ENCODE measurements at regions not wholly inside any gene's neighbourhood (a gene's known extent, or its start where the extent isn't known, plus 50 kb on each side); places are given as distances from the start of the nearest gene placed in this dataset.

DNA sequence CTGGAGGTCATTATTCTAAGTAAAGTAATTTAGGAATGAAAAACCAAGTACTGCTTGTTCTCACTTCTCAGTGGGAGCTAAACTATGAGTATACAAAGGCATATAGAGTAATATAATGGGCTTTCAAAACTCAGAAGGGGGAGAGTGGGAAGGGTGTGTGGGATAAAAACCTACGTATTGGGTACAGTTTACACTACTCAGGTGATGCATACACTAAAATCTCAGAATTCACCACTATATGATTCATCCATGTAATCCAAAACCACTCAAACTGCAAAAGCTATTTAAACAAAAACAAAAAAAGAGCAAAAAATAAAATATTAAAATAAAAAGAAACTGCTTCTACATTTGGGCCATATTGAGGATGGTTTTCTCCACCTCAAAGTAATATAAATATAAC is 623.3 kb downstream of the NSUN3 start:
- no peak for ATAC-seq
- Histone ChIP-seq H3K9me3 (no peaks in the 10 kb centered on the region), H3K27ac (no peak overlapping the region), H3K27me3 (no peaks in the 10 kb centered on the region), H3K4me1 (no peaks in the 10 kb centered on the region), H3K36me3 (replicated peaks in 1 of 2; ENCODE audit: insufficient read depth in 1 of 2, low read depth in 2 of 2) (no peaks in the 10 kb centered on the region), H3K4me3 (no peak overlapping the region)
- no peak for DNase-seq
- 62 to 75% methylated on average over 1 of the region's 1 CpG for WGBS, 2 donors
- intact Hi-C loops (cut with DNase I): no loop called here
- TF ChIP-seq, protein P1, sequence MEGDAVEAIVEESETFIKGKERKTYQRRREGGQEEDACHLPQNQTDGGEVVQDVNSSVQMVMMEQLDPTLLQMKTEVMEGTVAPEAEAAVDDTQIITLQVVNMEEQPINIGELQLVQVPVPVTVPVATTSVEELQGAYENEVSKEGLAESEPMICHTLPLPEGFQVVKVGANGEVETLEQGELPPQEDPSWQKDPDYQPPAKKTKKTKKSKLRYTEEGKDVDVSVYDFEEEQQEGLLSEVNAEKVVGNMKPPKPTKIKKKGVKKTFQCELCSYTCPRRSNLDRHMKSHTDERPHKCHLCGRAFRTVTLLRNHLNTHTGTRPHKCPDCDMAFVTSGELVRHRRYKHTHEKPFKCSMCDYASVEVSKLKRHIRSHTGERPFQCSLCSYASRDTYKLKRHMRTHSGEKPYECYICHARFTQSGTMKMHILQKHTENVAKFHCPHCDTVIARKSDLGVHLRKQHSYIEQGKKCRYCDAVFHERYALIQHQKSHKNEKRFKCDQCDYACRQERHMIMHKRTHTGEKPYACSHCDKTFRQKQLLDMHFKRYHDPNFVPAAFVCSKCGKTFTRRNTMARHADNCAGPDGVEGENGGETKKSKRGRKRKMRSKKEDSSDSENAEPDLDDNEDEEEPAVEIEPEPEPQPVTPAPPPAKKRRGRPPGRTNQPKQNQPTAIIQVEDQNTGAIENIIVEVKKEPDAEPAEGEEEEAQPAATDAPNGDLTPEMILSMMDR (IDR thresholded peaks at IDR 0.05): no peak
- TF ChIP-seq POLR2A (IDR thresholded peaks at IDR 0.05): no peak

DNA sequence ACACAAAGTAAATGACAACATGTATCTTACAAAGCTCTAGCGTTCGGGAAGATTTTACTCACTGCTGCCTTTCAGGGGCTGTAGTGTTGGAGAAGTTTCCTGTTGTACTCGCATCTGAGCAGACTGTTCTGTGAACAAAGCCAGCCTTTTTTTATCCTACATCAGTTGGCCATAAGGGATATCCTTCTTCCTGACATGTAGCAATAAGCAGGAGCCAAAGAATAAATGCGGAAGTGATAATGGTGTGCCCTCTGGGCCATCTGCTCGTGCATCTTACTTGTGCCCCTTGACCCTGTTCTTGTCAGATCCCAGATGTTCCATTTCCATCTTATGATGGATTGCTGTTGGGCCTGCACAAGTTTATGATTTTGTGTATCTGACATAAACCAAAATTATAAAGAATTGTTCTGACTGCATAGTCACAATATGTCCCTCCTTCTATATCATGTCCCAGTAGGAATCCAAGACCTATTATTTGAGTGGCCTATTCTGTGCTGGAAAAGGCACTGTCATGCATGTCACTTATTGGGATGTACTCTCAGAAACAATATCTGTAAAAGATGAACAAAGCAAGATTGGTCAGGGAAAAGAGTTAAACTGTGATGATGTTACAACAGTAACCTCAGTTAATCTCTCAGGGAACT is 631.3 kb downstream of the NSUN3 start:
- DNase-seq (no peak), ATAC-seq (no peak)
- intact Hi-C loops (cut with DNase I): no loop called here
- Histone ChIP-seq H3K27me3 (no peaks in the 10 kb centered on the region), H3K27ac (no peak overlapping the region), H3K9me3 (no peaks in the 10 kb centered on the region), H3K36me3 (replicated peaks in 1 of 2; ENCODE audit: insufficient read depth in 1 of 2, low read depth in 2 of 2) (no peaks in the 10 kb centered on the region), H3K4me3 (no peak overlapping the region), H3K4me1 (no peaks in the 10 kb centered on the region)
- TF ChIP-seq, protein P1 (IDR thresholded peaks at IDR 0.05): no peak
- no peak for TF ChIP-seq POLR2A (IDR thresholded peaks at IDR 0.05)
- WGBS, 2 donors: 55 to 68% methylated on average over 5 of the region's 5 CpGs

DNA sequence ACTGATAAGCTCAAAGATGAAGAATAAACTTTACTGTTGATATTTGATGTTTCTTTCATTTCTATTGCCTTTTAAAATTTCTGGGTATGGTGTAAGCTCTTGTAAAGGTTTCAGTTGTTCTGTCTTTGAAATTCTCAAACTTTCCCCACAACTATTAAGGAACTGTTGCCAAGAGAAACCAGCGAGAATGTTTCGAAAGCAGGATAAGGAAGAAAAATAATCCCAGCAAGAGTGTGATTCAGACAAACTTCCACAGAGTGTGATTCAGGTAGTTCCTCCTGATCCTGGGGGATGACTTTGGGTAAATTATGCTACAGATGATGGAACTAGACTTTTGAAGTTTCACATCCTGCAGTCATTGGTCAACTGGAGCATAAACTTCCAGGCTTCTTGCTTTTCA is 632.0 kb downstream of the NSUN3 start:
- no peak for ATAC-seq
- Histone ChIP-seq H3K4me3 (no peak overlapping the region), H3K27ac (no peak overlapping the region), H3K36me3 (replicated peaks in 1 of 2; ENCODE audit: insufficient read depth in 1 of 2, low read depth in 2 of 2) (no peaks in the 10 kb centered on the region), H3K9me3 (no peaks in the 10 kb centered on the region), H3K27me3 (no peaks in the 10 kb centered on the region), H3K4me1 (no peaks in the 10 kb centered on the region)
- WGBS, 2 donors: 64 to 80% methylated on average over 2 of the region's 2 CpGs
- intact Hi-C loops (cut with DNase I): no loop called here
- TF ChIP-seq POLR2A (IDR thresholded peaks at IDR 0.05): no peak
- TF ChIP-seq, protein P1 (IDR thresholded peaks at IDR 0.05): no peak
- DNase-seq: no peak

DNA sequence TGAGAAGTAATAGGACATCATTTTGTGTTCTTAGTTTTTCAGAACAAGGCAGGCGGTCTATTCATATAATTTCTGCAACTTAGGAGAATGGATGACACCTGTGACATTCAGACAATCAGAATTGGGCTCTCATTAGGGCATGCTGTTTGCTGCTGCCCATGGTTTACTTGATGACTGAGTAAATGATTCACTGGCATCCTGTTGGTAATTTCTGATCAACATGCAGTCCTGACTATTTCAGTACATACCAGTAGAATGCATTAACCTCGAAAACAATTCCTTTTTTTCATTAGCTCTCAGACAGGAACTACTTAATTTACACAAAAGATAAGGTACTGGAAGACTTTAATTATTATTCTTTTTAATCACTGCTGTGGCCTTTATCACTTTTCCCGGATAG is 641.6 kb downstream of the NSUN3 start:
- Histone ChIP-seq H3K4me3 (no peak overlapping the region), H3K27me3 (no peaks in the 10 kb centered on the region), H3K4me1 (no peaks in the 10 kb centered on the region), H3K36me3 (replicated peaks in 1 of 2; ENCODE audit: insufficient read depth in 1 of 2, low read depth in 2 of 2) (no peaks in the 10 kb centered on the region), H3K9me3 (no peaks in the 10 kb centered on the region), H3K27ac (no peak overlapping the region)
- ATAC-seq: no peak
- TF ChIP-seq, protein P1 (IDR thresholded peaks at IDR 0.05): no peak
- TF ChIP-seq POLR2A (IDR thresholded peaks at IDR 0.05): no peak
- 40 to 44% methylated on average over 3 of the region's 3 CpGs for WGBS, 2 donors
- no peak for DNase-seq
- intact Hi-C loops (cut with DNase I): no loop called here

DNA sequence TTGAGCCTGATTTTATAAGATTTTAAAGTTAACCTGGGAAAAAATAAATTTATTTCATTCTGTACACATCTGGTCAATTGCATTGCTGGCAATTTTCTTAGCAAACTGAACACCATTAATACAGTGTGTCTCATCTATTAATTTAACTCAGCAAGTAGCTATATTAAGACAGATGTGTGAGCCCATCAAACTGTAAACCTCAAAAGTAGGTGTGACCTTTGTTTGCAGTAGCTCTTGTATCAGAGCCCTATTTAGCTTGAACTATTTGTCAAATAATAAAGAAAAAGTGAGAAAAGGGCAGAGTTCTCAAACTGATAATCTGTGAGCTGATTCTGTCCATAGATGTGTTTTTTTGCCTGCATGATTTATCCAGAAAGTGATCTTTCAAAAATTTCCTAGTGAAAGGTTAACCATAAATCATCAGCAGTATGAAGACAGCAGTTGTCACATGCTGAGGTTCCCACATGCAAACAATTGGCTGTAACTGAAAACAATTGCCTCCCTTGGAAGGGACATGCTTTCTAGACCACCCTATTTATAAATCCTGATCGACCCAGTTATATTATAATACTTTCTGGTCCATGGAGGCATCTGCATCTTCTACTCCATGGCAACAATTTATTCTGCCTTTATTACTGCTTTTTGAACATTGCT is 646.5 kb downstream of the NSUN3 start:
- intact Hi-C loops (cut with DNase I): no loop called here
- WGBS, 2 donors: 21 to 44% methylated on average over 1 of the region's 1 CpG
- H3K4me3 ChIP-seq: no peak overlapping the region
- H3K36me3 ChIP-seq (replicated peaks in 1 of 2; ENCODE audit: insufficient read depth in 1 of 2, low read depth in 2 of 2): no peaks in the 10 kb centered on the region
- H3K27me3 ChIP-seq: no peaks in the 10 kb centered on the region
- TF ChIP-seq POLR2A (IDR thresholded peaks at IDR 0.05): no peak
- TF ChIP-seq, protein P1 (IDR thresholded peaks at IDR 0.05): no peak
- H3K4me1 ChIP-seq: no peaks in the 10 kb centered on the region
- no peak for ATAC-seq
- no peak overlapping the region for H3K27ac ChIP-seq
- DNase-seq: no peak
- H3K9me3 ChIP-seq: no peaks in the 10 kb centered on the region

Measured in body of pancreas (tissue), 4 donors.